HCT116 (cell line): ENCODE measurements at regions not wholly inside any gene's neighbourhood (a gene's known extent, or its start where the extent isn't known, plus 50 kb on each side); places are given as distances from the start of the nearest gene placed in this dataset.
"Not testable (repeated sequence)": the region's sequence is repeated elsewhere in the genome, so short reads cannot be mapped to it uniquely, and the experiment has no call there.

Source experiments
- ATAC-seq: fragments of 200-7000 bp; cut with Tn5 transposase; 2 replicates; pipeline ENCODE4 v1.9.1; 2020; ENCODE audit warnings: mild to moderate bottlenecking, moderate library complexity
- BruUV-seq: library from RNA; stranded (reverse); fragments of 400-500 nt; replicated peaks from 2 replicates; lab custom pipeline; 2021; lab: Mats Ljungman, UMichigan
- CTCF ChIA-PET: fragments of 300-600 bp; sonication (Branson Sonifier 250); formaldehyde crosslinking; loops from one replicate; lab custom pipeline; 2021; ENCODE audit warnings: antibody characterized with exemption; lab: Charles Lee
- POLR2A ChIA-PET: fragments of 300-600, 350-600 bp; sonication (Branson Sonifier 250); formaldehyde crosslinking; loops from one replicate; lab custom pipeline; 2021; ENCODE audit warnings: antibody characterized with exemption; lab: Charles Lee
- RAD21 ChIA-PET, 2 experiments: fragments of 300-600 bp; sonication (Branson Sonifier 250); formaldehyde crosslinking; loops; one replicate each; lab custom pipeline; 2023; ENCODE audit warnings: low total read pairs in 2 of 2; ENCODE audit not compliant: uncharacterized antibody in 2 of 2, unreplicated experiment in 2 of 2, low non-redundant PET in 1 of 2; lab: Charles Lee
- DNase-seq: peaks from one replicate; pipeline ENCODE4 v3.0.0-alpha.2; 2010; ENCODE audit warnings: low read depth, low spot score
- H2AFZ ChIP-seq: fragments of 200-600 bp; shearing (Covaris generic), sonication (generic); 2 replicates; pipeline ENCODE4 v1.6.1; 2017; ENCODE audit warnings: low read depth, mixed run types, mixed read lengths, antibody characterized with exemption, low read length; ENCODE audit not compliant: poor library complexity, severe bottlenecking
- H3K27ac ChIP-seq: 2 replicates; pipeline ENCODE4 v1.5.1; 2012; ENCODE audit warnings: low read depth, low read length
- H3K27me3 ChIP-seq: fragments of 200-600 bp; sonication (generic); 2 replicates; pipeline ENCODE4 v1.6.1; 2016; ENCODE audit warnings: mixed run types, low read length, mixed read lengths; ENCODE audit not compliant: insufficient read depth
- H3K36me3 ChIP-seq, 2 experiments: fragments of 200-500 bp in 1 of 2; fragments of 200-600 bp in 1 of 2; sonication (Bioruptor generic) in 1 of 2; sonication (generic) in 1 of 2; 2 replicates each; pipeline versions ENCODE4 v1.5.1 to v1.6.1; 2014 to 2016; ENCODE audit warnings: low read length in 2 of 2, inconsistent platforms in 1 of 2, mixed read lengths in 1 of 2, mixed run types in 1 of 2; ENCODE audit not compliant: insufficient read depth in 2 of 2, control insufficient read depth in 1 of 2
- H3K4me1 ChIP-seq, 2 experiments: fragments of 200-600 bp in 1 of 2; sonication (generic) in 1 of 2; 2 replicates each; pipeline versions ENCODE4 v1.5.1 to v1.6.1; 2012 to 2017; ENCODE audit warnings: low read length in 2 of 2, inconsistent platforms in 1 of 2, mild to moderate bottlenecking in 1 of 2, mixed read lengths in 1 of 2, mixed run types in 1 of 2, moderate library complexity in 1 of 2; ENCODE audit not compliant: insufficient read depth in 2 of 2, control insufficient read depth in 1 of 2
- H3K4me2 ChIP-seq: fragments of 200-600 bp; sonication (generic); 2 replicates; pipeline ENCODE4 v1.6.1; 2017; ENCODE audit warnings: mixed run types, low read length, mixed read lengths
- H3K4me3 ChIP-seq, 2 experiments: fragments of 200-600 bp in 1 of 2; sonication (generic) in 1 of 2; replicated peaks in 1 of 2; 2 replicates each; pipeline ENCODE4 v1.5.1; 2011 to 2016; ENCODE audit warnings: low read length in 2 of 2, control low read depth in 1 of 2, low read depth in 1 of 2, mild to moderate bottlenecking in 1 of 2, mixed read lengths in 1 of 2, mixed run types in 1 of 2
- H3K79me2 ChIP-seq: fragments of 200-600 bp; sonication (generic); 2 replicates; pipeline ENCODE4 v1.6.1; 2017; ENCODE audit warnings: mild to moderate bottlenecking, mixed run types, low read length, moderate library complexity, mixed read lengths; ENCODE audit not compliant: insufficient read depth
- H3K9ac ChIP-seq: fragments of 200-600 bp; sonication (generic); 2 replicates; pipeline ENCODE4 v1.6.1; 2016; ENCODE audit warnings: low read length, mixed read lengths
- H3K9me2 ChIP-seq: fragments of 200-600 bp; sonication (generic), shearing (Covaris generic); 2 replicates; pipeline ENCODE4 v1.6.1; 2017; ENCODE audit warnings: mixed run types, mild to moderate bottlenecking, moderate library complexity; ENCODE audit not compliant: insufficient read depth
- H3K9me3 ChIP-seq, 2 experiments: fragments of 200-500 bp in 1 of 2; fragments of 200-600 bp in 1 of 2; sonication (Bioruptor generic) in 1 of 2; sonication (generic) in 1 of 2; 2 replicates each; pipeline ENCODE4 v1.6.1; 2014 to 2017; ENCODE audit warnings: low read length in 2 of 2, mixed read lengths in 2 of 2, inconsistent platforms in 1 of 2, low read depth in 1 of 2, mild to moderate bottlenecking in 1 of 2, mixed run types in 1 of 2, moderate library complexity in 1 of 2; ENCODE audit not compliant: control insufficient read depth in 1 of 2, insufficient read depth in 1 of 2
- H4K20me1 ChIP-seq: fragments of 200-600 bp; sonication (generic), shearing (Covaris generic); 2 replicates; pipeline ENCODE4 v1.6.1; 2017; ENCODE audit warnings: mixed run types, mild to moderate bottlenecking, moderate library complexity; ENCODE audit not compliant: insufficient read depth
- ATF3 ChIP-seq: IDR thresholded peaks from 2 replicates; pipeline ENCODE4 v1.6.1; 2012
- ELF1 ChIP-seq: IDR thresholded peaks from 2 replicates; pipeline ENCODE4 v1.6.1; 2012; ENCODE audit warnings: low read depth, borderline replicate concordance
- EZH2phosphoT487 ChIP-seq: fragments of 200-600 bp; IDR thresholded peaks from 2 replicates; pipeline ENCODE4 v1.6.1; 2018; ENCODE audit warnings: antibody characterized with exemption, borderline replicate concordance
- SIN3A ChIP-seq: IDR thresholded peaks from 2 replicates; pipeline ENCODE4 v1.6.1; 2012; ENCODE audit warnings: low read depth
- YY1 ChIP-seq: IDR thresholded peaks from 2 replicates; pipeline ENCODE4 v1.6.1; 2011; ENCODE audit warnings: low read length, low read depth, moderate library complexity, mild to moderate bottlenecking; ENCODE audit not compliant: insufficient replicate concordance; ENCODE audit errors: extremely low read depth
- intact Hi-C: fragments of 100-400 bp; cut with micrococcal nuclease; formaldehyde crosslinking; loops from 2 replicates; pipeline ENCODE4 v1.10.0; 2022
- TF ChIP-seq, protein P1 (sequence below): IDR thresholded peaks from 2 replicates; pipeline ENCODE4 v1.6.1; 2011; ENCODE audit warnings: mild to moderate bottlenecking, low read length, moderate library complexity; ENCODE audit not compliant: insufficient replicate concordance; ENCODE audit errors: extremely low read depth

DNA sequence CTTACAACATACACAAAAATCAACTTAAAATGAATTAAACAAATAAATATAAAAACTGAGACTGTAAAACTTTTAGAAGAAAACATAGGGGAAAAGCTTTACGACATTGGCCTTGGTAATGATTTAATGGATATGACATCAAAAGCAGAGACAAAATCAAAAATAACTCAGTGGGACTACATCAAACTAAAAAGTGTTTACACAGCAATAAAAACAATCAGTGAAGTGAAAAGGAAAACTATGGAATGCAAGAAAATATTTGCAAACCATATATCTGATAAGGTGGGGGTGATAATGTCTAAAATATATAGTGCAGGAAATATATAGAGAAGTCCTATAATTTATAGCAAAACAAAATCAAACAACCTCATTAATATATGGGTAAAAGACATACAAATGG lies 364.4 kb upstream of the INTU start:
- peaks cover 3% of the 10 kb centered on the region in 2 experiments; a peak in 1 of 4 replicates for H3K9me3 ChIP-seq
- no peak overlapping the region for H3K27ac ChIP-seq
- H3K79me2 ChIP-seq, result no peaks in the 10 kb centered on the region
- no peaks in the 10 kb centered on the region for H4K20me1 ChIP-seq
- intact Hi-C loops, result no loop called here
- ChIA-PET POLR2A (no interaction called here), CTCF (no interaction called here), RAD21 (no interaction called here)
- H2AFZ ChIP-seq, result no peak overlapping the region
- no TSS peak for BruUV-seq
- no peaks in the 10 kb centered on the region for H3K27me3 ChIP-seq
- H3K36me3 ChIP-seq, result no peaks in the 10 kb centered on the region
- H3K4me3 ChIP-seq, result no peak overlapping the region
- no peaks in the 10 kb centered on the region for H3K4me1 ChIP-seq
- no peak for TF ChIP-seq YY1
- no peak for TF ChIP-seq SIN3A
- TF ChIP-seq ATF3, result no peak
- TF ChIP-seq EZH2phosphoT487, result no peak
- TF ChIP-seq ELF1, result no peak
- TF ChIP-seq, protein P1, sequence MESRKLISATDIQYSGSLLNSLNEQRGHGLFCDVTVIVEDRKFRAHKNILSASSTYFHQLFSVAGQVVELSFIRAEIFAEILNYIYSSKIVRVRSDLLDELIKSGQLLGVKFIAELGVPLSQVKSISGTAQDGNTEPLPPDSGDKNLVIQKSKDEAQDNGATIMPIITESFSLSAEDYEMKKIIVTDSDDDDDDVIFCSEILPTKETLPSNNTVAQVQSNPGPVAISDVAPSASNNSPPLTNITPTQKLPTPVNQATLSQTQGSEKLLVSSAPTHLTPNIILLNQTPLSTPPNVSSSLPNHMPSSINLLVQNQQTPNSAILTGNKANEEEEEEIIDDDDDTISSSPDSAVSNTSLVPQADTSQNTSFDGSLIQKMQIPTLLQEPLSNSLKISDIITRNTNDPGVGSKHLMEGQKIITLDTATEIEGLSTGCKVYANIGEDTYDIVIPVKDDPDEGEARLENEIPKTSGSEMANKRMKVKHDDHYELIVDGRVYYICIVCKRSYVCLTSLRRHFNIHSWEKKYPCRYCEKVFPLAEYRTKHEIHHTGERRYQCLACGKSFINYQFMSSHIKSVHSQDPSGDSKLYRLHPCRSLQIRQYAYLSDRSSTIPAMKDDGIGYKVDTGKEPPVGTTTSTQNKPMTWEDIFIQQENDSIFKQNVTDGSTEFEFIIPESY, result no peak
- DNase-seq (no peak), ATAC-seq (no peak)
- no peaks in the 10 kb centered on the region for H3K9me2 ChIP-seq
- no peak overlapping the region for H3K9ac ChIP-seq
- no peak overlapping the region for H3K4me2 ChIP-seq

DNA sequence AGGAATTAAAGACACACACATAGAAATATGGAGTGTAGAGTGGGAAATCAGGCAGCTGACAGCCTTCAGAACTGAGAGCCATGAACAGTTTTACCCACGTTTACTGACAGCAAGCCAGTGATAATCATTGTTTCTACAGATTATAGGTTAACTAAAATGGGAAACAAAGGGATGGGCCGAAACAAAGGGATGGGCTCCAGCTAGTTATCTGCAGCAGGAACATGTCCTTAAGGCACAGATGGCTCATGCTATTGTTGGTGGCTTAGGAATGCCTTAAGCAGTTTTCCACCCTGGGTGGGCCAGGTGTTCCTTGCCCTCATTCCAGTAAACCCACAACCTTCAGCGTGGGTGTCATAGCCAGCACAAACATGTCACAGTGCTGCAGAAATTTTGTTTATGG lies 355.7 kb upstream of the INTU start:
- H2AFZ ChIP-seq, DNase-seq, H3K9ac ChIP-seq, H4K20me1 ChIP-seq, RAD21 ChIA-PET, H3K4me1 ChIP-seq, H3K27me3 ChIP-seq, CTCF ChIA-PET, POLR2A ChIA-PET, ATAC-seq, H3K4me3 ChIP-seq, H3K79me2 ChIP-seq, H3K36me3 ChIP-seq, H3K4me2 ChIP-seq, H3K9me3 ChIP-seq, BruUV-seq, H3K9me2 ChIP-seq, intact Hi-C loops, H3K27ac ChIP-seq: not testable (repeated sequence)
